SK-N-MC (cell line): ENCODE measurements at regions not wholly inside any gene's neighbourhood (a gene's known extent, or its start where the extent isn't known, plus 50 kb on each side); places are given as distances from the start of the nearest gene placed in this dataset.
"Not testable (repeated sequence)": the region's sequence is repeated elsewhere in the genome, so short reads cannot be mapped to it uniquely, and the experiment has no call there.

Experiments
- DNase-seq: peaks from one replicate; pipeline ENCODE4 v3.0.0-alpha.2; 2011; ENCODE audit warnings: low read depth, low spot score
- H3K27ac ChIP-seq: fragments of 200-600 bp; sonication (generic); 2 replicates; pipeline ENCODE4 v1.5.1; 2016; ENCODE audit warnings: mixed run types
- H3K36me3 ChIP-seq: fragments of 200-600 bp; sonication (generic); 2 replicates; pipeline ENCODE4 v1.6.1; 2017; ENCODE audit warnings: antibody characterized with exemption, low read length, mixed read lengths; ENCODE audit not compliant: insufficient read depth
- H3K4me3 ChIP-seq: fragments of 200-600 bp; sonication (generic); 2 replicates; pipeline ENCODE4 v1.5.1; 2016
- H3K9ac ChIP-seq: fragments of 200-600 bp; sonication (generic); 2 replicates; pipeline ENCODE4 v1.8.0; 2017; ENCODE audit warnings: mixed run types, mixed read lengths; ENCODE audit not compliant: insufficient read length
- H3K9me3 ChIP-seq: fragments of 200-600 bp; sonication (generic); 2 replicates; pipeline ENCODE4 v1.6.1; 2017; ENCODE audit warnings: low read depth, mild to moderate bottlenecking, antibody characterized with exemption, low read length, moderate library complexity, mixed read lengths
- EZH2 ChIP-seq: fragments of 200-600 bp; sonication (generic); IDR thresholded peaks from one replicate; pipeline ENCODE4 v1.6.1; 2017; ENCODE audit warnings: antibody characterized with exemption
- FOXP2 ChIP-seq: optimal IDR thresholded peaks from 2 replicates; pipeline ENCODE3; 2011; ENCODE audit warnings: mild to moderate bottlenecking, moderate library complexity; ENCODE audit not compliant: insufficient read depth; ENCODE audit errors: extremely low read length, control extremely low read depth
- POLR2AphosphoS5 ChIP-seq: IDR thresholded peaks from 2 replicates; pipeline ENCODE4 v1.6.1; 2012; ENCODE audit warnings: mild to moderate bottlenecking, low read depth, low read length, borderline replicate concordance

DNA sequence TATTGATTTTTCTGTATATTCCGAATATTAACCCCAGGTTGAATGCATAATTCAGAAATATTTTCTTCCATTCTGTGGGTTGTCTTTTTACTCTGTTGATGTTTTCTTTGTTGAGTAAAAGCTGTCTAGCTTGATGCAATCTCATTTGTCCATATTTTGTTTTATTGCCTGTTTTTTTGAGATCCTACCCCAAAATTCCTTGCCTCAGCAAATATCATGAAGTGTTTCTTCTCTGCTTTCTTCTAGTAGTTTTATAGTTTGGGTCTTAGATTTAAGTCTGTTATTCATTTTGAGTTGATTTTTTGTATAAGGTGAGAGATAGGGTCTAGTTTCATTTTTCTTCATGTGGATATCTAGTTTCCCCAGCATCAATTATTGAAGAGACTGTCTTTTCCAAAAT is 467.9 kb upstream of the GCFC2 start:
- H3K27ac ChIP-seq = no peak overlapping the region
- H3K9me3 ChIP-seq = no peaks in the 10 kb centered on the region
- DNase-seq = no peak
- TF ChIP-seq EZH2 = no peak
- TF ChIP-seq FOXP2 = no peak
- TF ChIP-seq POLR2AphosphoS5 = no peak
- no peak overlapping the region for H3K4me3 ChIP-seq
- H3K9ac ChIP-seq = no peak overlapping the region
- H3K36me3 ChIP-seq = no peaks in the 10 kb centered on the region

GRCh38 chr2:76175295-76175694 is 464.6 kb upstream of the GCFC2 start:
- Histone ChIP-seq H3K9ac (no peak overlapping the region), H3K36me3 (no peaks in the 10 kb centered on the region), H3K27ac (no peak overlapping the region), H3K9me3 (no peaks in the 10 kb centered on the region), H3K4me3 (no peak overlapping the region)
- TF ChIP-seq FOXP2 (no peak), EZH2 (no peak), POLR2AphosphoS5 (no peak)
- no peak for DNase-seq

DNA sequence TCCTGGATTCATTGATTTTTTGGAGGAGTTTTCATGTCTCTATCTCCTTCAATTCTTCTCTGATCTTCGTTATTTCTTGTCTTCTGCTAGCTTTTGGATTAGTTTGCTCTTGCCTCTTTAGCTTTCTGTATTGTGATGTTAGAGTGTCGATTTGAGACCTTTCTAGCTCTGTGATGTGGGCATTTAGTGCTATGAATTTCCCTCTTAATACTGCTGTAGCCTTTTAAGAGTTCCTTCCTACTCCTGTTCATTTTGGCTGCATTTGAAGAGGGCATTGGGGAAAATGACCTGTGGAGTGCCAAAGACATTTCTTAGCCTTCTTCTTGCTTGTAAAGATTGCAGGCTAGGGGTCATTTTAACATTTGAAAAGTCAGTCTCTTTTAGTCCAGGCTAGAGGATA is 463.8 kb upstream of the GCFC2 start:
- TF ChIP-seq POLR2AphosphoS5 (no peak), FOXP2 (no peak), EZH2 (no peak)
- H3K9me3 ChIP-seq = no peaks in the 10 kb centered on the region
- H3K9ac ChIP-seq = no peak overlapping the region
- H3K27ac ChIP-seq = no peak overlapping the region
- H3K36me3 ChIP-seq = no peaks in the 10 kb centered on the region
- no peak for DNase-seq
- H3K4me3 ChIP-seq = no peak overlapping the region

GRCh38 chr2:76173206-76173605 is 462.5 kb upstream of the GCFC2 start:
- H3K9ac ChIP-seq, DNase-seq, H3K36me3 ChIP-seq, H3K9me3 ChIP-seq, H3K27ac ChIP-seq, H3K4me3 ChIP-seq: not testable (repeated sequence)

DNA sequence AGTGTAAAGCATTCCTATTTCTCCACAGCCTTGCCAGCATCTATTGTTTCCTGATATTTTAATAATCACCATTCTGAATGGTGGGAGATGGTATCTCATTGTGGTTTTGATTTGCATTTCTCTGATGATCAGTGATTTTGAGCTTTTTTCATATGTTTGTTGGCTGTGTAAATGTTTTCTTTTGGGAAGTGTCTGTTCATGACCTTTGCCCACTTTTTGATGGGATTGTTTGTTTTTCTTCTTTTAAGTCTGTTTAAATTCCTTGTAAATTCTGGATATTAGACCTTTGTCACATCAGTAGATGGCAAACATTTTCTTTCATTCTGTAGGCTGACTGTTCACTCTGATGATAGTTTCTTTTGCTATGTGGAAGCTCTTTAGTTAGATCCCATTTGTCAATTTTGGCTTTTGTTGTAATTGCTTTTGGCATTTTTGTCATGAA is 461.5 kb upstream of the GCFC2 start:
- DNase-seq, H3K9me3 ChIP-seq, H3K36me3 ChIP-seq, H3K27ac ChIP-seq, H3K4me3 ChIP-seq, H3K9ac ChIP-seq: not testable (repeated sequence)

DNA sequence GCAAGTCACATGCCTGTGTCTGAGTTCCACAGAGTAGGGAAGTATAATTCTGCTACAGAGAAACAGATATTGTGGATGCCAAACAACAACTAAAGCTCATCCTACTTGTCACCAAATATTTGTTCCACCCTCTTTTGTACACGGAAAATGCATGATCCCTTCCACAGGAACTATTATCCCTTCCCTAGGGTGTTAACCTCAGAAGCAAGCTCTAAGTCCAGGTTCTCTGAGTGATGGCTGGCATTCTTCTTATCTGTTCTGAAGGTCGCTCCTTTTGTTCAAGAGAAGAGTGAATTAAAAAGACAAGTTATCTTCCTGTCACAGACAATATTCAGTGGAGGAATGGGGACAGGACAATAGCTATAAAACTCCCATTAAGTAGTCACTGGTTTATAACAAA is 460.1 kb upstream of the GCFC2 start:
- TF ChIP-seq FOXP2 (no peak), POLR2AphosphoS5 (no peak), EZH2 (no peak)
- Histone ChIP-seq H3K4me3 (no peak overlapping the region), H3K27ac (no peak overlapping the region), H3K9ac (no peak overlapping the region), H3K36me3 (no peaks in the 10 kb centered on the region), H3K9me3 (no peaks in the 10 kb centered on the region)
- no peak for DNase-seq

- Histone ChIP-seq H3K36me3 (no peaks in the 10 kb centered on the region), H3K4me3 (no peak overlapping the region), H3K9ac (no peak overlapping the region), H3K27ac (no peak overlapping the region), H3K9me3 (no peaks in the 10 kb centered on the region)
- TF ChIP-seq EZH2 = no peak
- no peak for DNase-seq
Observed at GRCh38 chr2:76170009-76170384, 459.3 kb upstream of the GCFC2 start.

DNA sequence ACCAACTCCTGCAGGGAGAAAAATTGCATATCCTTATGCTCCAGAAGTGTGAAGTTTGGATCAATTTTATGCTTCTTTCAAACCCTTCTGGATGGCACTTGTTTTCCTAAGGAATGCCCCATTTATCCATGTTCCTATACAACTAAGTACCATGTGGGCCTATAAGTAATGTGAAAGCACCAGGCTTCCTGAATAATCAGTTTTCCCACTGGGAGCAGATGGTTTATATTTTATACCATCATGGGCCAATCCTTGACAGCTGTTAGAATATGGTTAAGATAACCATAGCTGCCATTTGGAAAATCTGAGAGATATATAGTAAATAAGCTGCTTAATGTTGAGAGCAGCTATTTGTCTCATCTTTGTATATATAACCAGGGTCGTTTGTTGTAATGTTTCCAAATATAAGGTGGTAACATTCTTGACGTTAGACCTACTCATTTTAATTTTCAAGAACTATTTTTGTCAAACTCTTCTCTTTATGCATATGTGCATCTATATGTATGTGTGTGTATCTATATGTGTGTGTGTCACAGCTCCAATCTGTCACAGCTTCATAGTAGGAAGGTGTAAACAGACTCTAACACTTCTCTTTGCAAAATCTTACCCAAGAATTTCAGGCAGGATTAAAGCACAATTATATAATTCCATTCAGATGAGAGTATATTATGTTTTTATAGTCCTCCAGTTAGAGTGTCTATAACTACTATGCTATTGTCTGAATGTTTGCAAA is 458.7 kb upstream of the GCFC2 start:
- DNase-seq = no peak
- Histone ChIP-seq H3K4me3 (no peak overlapping the region), H3K9ac (no peak overlapping the region), H3K9me3 (no peaks in the 10 kb centered on the region), H3K36me3 (no peaks in the 10 kb centered on the region), H3K27ac (no peak overlapping the region)
- no peak for TF ChIP-seq POLR2AphosphoS5
- no peak for TF ChIP-seq EZH2
- no peak for TF ChIP-seq FOXP2

- H3K4me3 ChIP-seq = no peak overlapping the region
- TF ChIP-seq FOXP2 (no peak), EZH2 (no peak), POLR2AphosphoS5 (no peak)
- no peak overlapping the region for H3K27ac ChIP-seq
- no peaks in the 10 kb centered on the region for H3K36me3 ChIP-seq
- H3K9me3 ChIP-seq = no peaks in the 10 kb centered on the region
- H3K9ac ChIP-seq = no peak overlapping the region
- no peak for DNase-seq
Observed at GRCh38 chr2:76163860-76164259, 453.1 kb upstream of the GCFC2 start.

GRCh38 chr2:76160670-76161069 is 450.0 kb upstream of the GCFC2 start:
- TF ChIP-seq EZH2 = no peak
- TF ChIP-seq FOXP2 = no peak
- no peak for TF ChIP-seq POLR2AphosphoS5
- Histone ChIP-seq H3K4me3 (no peak overlapping the region), H3K36me3 (no peaks in the 10 kb centered on the region), H3K9me3 (no peaks in the 10 kb centered on the region), H3K27ac (no peak overlapping the region), H3K9ac (no peak overlapping the region)
- no peak for DNase-seq
